HUDEP-2 (cell line): ENCODE measurements at regions not wholly inside any gene's neighbourhood (a gene's known extent, or its start where the extent isn't known, plus 50 kb on each side); places are given as distances from the start of the nearest gene placed in this dataset.
A peak's percentile ranks its signal among the peaks of the same experiment; 100 is the strongest.
"Not testable (repeated sequence)": the region's sequence is repeated elsewhere in the genome, so short reads cannot be mapped to it uniquely, and the experiment has no call there.

Experiments used
- DNase-seq, 76 experiments: peaks; one replicate each; lab custom pipeline; 2025; ENCODE audit not compliant: unreplicated experiment in 76 of 76; lab: John Stamatoyannopoulos, UW

DNA sequence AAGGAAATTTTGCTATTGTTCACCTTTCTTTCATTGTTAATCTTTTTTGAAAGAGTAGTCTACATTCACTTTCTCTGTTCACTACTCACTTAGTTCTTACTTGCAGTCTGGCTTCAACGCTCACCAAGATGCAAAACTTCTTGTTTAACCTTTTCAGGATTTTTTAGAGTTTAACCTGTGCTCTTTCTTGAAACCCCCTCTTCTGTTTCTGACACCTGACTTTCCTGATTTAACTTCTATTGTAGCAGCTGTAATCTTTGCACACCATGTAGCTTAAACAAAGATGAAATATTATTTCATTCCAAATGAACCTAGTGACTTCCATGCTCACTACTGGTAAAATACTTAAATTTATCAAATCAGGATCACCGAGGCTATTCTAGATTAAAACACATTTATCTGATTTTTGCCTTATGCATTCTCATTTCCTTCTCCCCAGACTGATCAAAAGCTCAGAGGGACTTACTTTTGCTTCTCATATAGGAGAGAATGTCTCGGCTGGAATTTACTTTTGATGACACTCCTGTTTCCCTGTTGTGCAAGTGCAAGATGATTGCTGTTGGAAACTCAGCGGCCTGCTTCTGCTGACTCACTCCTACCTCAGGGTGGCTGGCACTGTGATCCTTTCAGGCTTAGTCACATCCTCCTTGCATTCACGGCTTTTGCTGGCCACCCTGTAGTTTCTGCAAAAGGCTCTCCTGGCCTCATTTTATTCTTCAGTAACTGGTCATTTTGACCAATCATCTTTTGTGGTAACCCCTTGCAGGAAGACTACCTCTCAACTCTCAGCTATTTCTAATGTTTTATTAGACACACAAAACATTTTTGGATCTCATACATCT, 109.3 kb upstream of the IFNE start:
- DNase-seq, result peak in 4 of 76 experiments; percentile 5 to 21 (median 10)

DNA sequence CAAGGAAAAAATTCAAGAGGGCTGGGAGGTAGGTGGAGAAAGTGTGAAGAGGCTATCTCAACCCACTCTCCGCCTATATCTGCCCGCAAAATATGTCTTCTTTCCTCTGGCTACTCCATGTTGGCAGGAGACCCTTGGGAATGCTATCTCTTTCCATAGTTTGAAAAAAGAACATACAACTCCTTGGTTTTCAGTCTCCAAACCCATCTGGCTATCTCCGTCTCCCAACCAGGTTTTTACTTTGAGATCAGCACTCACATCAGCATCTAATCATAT, 109.9 kb upstream of the IFNE start:
- no peak for DNase-seq

DNA sequence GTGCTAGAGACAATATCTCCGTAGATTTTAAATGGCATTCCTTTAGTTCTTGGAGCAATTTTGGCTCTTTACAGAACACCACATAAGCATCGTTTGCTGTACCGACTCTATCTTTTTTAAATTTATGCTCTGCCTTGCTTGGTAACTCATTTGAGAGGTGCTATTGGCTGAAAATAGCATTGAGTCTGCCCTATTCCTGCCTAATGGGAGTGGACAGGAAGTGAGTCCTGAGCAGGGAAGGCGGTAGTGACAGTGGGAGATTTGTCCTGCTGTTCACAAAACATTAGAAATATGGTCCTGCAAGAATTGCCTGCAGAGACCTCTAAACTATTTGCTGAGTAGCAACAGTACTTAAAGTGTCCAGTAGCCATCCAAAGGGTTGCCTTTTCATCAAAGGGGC, 115.2 kb upstream of the IFNE start:
- no peak for DNase-seq

DNA sequence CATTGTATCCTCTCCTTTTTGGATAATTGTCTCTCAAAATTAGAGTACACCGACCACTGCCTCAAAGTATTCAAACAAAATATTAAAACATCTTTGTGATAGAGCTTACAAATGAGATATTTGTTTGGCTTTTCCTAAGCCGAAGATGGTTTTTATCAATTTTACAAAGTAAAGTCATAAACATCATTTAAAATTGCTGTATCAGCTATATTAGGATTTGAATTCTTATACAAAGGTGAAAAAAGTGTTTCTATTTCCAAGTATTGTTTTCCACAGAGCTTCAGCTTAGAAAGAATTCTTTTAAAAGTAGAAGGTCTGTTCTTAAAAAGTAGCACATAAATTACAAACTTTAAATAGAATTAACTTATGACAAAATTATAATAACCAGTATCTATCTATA, 116.6 kb upstream of the IFNE start:
- DNase-seq, result no peak

DNA sequence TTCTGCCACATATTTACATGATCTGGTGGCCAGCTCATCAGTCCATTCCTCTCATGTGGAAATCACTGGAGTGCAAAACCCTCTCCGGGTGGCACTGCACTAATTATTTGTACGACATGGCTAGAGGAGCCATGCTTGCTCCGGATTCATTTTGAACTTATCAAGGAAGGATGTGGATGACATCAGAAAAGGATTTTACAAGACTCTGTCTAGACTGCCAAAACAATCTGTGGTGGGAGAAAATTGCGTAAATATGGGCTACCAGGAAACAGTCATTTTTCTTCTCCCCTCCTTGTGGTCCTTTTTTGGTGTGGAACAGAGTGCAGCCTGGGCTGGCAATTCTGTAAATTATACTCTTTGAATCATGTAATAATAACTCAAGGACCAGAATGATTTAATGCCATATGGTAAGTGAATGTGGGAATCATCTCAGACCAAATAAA, 123.4 kb upstream of the IFNE start:
- DNase-seq, result no peak

DNA sequence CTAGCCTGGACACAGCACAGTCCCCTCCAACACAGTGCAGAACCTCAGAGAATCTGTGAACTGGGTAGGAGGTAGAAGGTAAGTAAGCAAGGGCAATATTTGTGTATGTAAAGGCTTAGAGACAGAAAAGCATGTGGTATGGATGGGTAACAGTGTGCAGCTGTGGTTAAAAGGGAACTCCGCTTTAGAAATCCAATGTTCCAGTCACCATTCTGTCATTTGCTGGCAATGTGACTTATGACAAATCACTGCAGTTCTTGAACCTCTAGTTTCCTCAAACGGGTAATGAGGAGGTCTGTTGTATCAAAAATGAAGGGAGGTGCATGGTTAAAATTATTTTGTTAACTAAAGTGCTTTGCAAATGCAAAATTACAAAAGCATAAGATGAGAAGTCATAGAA, 125.5 kb upstream of the IFNE start:
- no peak for DNase-seq

DNA sequence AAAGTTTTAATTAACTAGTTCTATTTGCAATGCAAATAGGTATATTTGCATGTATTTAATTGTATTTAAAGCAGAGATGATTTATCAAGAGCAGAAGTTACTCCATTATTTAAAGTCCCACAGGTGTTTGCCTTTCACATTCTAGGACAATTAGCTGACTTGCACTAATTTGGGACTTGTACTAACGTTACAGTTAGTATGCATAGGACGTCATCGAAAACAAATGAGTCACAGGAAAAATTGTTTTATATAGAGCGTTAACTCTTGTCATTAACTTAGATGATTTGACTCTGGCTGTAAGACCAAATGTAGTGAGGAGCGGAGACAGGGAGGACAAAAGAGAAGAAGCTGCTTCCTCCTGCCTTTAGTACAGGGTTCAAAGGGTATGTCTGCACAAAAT, 126.1 kb upstream of the IFNE start:
- no peak for DNase-seq

DNA sequence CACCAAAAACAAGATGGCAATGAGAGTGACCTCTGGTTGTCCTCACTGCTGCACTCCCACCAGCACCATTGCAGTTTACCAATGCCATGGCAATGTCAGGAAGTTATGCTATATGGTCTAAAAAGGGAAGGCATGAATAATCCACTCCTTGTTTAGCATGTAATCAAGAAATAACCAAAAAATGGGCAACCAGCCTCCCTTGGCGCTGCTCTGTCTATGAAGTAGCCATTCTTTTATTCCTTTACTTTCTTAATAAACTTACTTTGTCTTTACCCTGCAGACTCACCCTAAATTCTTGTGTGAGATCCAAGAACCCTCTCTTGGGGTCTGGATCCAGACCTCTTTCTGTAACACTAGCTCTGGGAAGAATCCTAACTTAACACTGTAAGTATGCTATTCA, 127.4 kb upstream of the IFNE start:
- no peak for DNase-seq

DNA sequence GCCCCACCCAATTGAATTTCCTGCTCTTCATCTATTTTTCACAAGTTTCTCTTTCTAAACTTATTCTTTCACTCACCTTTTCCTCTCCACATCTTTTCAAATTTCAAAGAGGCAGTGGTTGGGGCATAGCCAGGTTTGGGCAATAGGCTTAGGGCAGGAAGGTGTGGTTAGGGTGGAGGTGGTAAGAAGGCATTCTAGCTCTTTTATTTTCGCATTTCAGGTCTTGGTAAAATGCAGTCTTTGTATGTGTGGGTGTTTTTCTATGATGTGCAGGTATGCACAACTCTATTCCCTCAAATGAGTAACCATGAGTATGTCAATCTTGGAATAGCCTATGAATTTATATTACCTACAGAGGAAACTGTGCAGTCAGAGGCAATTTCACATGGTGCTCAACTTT, 129.8 kb upstream of the IFNE start:
- DNase-seq, result no peak

DNA sequence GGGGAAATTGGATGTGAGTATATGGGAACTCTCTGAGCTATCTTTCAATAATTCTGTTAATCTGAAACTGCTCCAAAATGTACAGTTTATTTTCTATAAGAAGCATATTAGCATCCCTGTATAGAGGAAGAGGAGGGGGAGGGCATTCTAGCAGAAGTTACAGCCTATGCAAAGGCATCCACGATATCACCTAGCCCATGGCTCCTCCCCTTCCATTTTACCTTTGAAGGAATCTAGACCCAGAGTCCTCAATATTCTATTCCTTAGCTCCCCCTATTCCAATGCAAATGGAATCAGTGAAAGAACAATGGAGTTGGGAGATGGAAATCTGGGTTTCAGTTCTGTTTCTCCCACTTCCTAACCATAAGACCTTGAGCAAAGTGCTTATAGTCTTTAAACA, 132.9 kb upstream of the IFNE start:
- DNase-seq, result no peak

DNA sequence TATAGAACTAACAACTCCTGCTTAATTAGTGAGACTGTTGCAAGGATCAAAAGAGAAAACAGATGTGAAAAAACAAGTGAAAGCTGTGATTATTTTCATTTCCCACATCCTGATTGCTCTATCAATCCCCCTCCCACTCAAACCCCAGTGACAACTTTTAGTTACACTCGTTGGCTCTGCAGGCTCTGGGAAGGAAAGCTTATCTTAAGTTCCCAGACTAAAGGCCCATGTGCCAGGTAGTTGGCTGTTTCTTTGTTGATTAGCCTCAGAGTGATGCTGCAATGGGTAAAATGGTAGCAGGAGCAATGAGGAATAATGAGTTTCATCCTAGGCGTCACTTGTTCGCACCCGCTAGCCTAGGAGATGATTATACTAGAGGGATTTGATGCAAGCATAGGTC, 133.3 kb upstream of the IFNE start:
- DNase-seq, result no peak

DNA sequence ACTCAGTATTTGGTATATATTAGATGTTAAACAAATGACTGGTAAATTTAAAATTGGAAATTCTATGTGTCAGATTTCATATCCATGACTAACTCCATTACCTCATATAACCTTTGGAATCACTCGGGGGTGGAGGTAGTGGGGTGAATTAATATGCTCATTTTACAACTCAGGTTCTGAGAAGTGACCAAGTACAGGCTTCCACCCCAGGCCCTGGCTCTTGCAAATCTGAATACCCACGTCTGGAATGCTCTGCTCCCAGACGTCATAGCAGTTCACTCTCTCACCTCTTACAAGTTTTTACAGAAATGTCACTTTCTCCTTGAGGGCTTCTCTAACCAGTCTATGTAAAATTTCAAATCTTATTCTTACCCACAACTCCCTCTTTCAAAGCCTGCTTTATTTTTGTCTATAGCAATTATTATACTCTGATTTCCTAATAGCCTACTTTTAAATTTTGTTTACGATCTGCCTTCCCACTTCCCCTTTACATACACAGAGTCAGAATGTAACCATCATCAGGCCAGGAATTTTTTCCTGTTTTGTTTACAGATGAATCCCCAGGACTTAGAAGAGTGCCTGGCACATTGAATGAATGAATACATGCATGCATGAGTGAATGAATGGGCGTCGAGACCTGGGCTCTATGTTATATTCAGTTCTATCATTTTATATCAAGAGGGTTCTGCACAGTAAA, 134.1 kb upstream of the IFNE start:
- DNase-seq, result no peak

DNA sequence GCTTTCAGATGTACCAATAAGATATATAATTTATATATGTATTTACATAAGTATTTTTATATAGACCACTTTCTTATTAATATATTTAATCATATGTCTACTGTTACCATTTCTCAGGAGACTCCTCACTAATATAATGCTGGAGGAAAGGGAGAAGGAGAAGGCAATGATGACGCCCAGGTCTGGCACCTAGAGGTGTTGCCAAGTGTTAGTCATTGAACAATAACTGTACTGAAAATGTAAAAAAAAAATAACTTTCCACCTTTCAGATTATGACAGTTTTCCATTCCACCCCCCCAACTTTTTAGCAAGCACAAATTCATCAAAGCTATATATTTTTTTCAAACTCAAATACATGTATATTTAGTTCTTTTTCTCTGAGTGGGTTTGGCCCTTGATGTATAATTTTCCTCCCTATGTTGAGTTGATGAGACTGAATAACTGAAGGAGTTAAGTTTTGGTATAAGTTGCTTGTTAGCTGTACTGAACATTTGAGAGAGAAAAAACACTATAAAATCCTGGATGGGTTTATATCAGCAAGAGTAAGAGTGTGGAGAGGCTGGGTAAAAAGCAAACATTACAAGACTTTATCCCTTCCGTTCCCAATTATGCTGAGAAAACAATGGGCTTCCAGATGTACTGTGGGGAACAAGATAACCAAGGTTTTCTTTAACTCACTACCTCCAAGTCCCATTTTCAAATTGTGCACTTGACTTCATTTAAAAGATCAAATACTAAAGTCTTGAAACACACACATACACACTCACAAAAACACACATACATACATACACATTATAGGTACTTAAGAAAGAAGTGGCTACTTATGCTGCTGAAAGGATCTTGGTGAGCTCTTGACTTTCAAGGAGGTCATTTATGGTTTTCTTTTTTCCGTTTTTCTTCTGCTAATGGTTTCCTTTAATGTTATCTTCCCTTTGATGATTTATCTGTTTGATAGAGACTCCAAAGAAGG, 142.8 kb upstream of the IFNE start:
- no peak for DNase-seq

DNA sequence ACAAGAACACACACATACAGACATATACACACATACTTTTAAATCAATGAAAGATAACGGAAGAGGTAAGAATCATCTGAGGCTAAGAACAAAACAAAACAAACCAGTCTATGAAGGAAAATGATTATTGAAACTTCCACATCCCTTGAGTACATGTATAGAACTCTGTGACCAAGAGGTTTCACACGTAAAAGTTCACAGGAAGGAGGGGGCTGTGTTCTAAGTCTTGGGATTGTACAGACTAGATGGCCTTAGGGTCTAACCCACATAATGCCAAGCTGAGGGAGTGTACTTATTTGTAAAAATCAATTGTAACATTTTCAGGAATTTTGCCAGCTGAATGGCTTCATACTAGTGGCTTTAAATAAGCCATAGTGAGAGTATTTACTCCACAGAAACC, 144.4 kb upstream of the IFNE start:
- no peak for DNase-seq

DNA sequence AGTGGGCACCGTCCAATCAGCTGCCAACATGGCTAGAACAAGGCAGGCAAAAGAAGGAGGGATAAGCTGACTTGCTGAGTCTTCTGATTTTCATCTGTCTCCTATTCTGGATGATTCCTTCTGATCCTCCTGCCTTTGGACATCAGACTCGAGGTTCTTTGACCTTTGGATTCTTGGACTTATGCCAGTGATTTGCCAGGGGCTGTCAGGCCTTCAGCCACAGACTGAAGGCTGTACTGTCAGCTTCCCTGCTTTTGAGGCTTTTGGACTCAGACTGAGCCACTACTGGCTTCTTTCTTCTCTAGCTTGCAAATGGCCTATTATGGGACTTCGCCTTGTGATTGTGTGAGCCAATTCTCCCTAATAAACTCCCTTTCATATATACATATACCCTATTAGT, 146.8 kb upstream of the IFNE start:
- not testable (repeated sequence) for DNase-seq

DNA sequence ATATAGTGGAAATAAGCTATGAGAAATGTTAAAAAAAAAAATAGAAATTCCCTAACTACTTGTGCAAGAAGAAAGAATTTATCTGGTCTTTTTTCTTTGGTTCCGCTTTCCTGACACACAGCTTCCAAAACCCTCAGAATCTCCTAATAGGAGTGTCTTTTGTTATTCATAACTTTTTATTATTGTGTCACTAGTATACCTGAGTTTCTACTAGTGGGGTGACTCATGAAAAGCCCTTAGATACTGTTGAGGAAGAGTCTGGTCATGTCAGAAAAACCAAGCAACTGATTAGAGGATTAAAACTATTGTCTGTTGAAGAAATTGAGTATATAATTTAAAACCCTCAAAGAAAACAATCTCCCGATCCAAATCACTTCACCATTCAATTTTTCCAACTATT, 152.8 kb upstream of the IFNE start:
- DNase-seq, result no peak

DNA sequence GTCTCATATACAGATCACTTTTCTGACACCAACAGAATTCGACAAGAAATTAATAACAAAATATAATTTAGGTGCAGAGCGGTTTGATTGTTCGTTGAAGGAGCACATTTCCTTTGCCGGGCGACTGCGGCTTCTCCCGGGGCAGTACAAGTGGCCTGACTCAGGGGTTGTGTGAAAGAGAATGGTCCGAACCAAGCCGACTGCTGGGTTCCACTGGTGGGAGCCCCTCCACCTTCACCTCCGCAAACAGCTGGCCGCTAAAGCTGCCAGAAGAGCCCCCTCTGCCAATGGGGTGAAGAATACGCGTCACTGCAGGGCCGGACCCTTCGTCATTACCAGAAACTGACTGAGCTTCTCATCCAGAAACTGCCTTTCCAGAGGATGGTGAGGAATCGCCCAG, 156.0 kb upstream of the IFNE start:
- no peak for DNase-seq

DNA sequence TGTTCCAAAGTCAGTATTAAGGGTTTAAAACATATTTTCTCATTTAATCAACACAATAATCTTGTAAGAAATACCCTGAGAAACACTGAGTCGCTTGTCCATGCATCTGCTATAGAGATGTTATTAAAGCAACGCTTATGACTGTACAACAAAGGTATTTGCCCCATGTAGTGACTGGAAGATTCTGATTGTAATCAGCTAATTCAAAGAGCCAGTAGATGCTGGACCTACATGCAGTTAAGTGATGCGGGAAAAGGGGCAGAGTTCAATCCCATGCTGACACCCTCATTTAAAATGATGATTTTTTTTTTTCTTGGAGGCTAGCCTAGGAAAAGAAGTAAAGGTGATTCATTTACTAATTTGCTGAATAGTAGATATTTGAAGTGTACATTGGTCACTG, 149.3 kb upstream of the MTAP start:
- no peak for DNase-seq

DNA sequence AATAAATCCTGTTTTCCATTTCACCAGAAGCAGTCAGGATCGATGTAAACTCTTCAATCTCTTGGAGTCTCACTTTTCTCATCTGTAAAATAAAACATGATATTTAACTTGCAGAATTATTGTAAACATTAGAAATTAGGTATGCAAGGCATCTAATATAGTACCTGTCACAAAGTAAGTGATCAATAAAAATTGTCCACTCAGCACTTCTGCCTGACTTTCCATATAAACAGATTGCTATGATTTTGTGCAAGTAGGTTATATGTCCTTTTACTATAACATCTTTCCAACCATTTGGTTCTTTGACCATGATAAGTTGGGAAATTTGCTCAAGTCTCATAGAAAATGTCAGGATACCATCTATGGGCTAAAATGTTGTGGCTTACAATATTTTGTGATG, 148.8 kb upstream of the MTAP start:
- no peak for DNase-seq

DNA sequence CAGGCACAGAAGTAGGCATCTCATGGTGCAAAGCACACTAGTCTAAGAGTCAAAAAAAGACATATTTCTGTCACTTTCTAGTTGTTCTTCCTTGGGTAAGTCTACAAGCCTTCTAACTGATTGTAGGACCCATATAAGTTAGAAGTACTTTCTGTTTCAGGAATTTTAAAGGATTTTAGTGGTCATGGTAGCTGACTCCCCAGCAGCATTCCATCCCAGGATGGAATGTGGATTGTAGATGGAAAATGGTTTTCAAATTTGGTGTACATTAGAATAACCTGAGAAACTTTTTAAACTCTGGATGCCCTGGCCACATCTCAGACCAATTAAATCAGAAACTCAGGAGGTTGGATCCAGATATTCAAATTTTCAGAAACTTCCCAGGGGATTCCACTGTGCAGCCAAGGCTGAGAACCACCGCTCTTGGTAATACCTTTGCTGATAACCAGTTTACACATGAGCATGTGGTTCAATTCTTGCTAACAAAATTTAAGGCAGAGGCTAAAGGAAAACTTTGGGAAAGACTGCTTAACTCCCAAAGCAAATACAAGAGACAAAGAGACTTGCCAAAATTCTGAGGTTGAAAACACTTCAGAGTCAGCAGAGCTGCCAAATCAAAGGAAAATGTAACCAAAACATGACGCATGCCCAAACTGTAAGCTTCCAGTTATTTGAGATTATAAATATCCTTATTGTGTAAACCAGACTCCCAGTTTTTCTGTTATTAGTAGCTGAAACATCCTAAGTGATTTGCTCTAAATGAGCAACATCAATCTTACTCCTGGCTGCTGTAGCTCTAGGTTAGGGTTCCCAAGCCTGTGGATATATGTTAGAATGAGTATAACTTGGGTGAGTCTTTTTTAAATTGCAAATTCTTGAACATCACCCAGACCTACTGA, 145.4 kb upstream of the MTAP start:
- DNase-seq, result no peak
